Breast epithelium (tissue), 4 donors: ENCODE measurements at regions not wholly inside any gene's neighbourhood (a gene's known extent, or its start where the extent isn't known, plus 50 kb on each side); places are given as distances from the start of the nearest gene placed in this dataset.
A peak's percentile ranks its signal among the peaks of the same experiment; 100 is the strongest.
"Not testable (repeated sequence)": the region's sequence is repeated elsewhere in the genome, so short reads cannot be mapped to it uniquely, and the experiment has no call there.

Source experiments
- DNase-seq, 2 donors: peaks; one replicate each; pipeline ENCODE4 v3.0.0-alpha.2; 2019; ENCODE audit warnings: low spot score in 2 of 2
- H3K27ac ChIP-seq, 2 donors: fragments of 200-600 bp; sonication (generic) in 1 of 2; one replicate each; pipeline ENCODE4 v1.5.1; 2016 to 2019; ENCODE audit warnings: mild to moderate bottlenecking in 1 of 2
- H3K27me3 ChIP-seq, 2 donors: fragments of 200-600 bp; sonication (generic) in 1 of 2; one replicate each; pipeline versions ENCODE4 v1.5.1 to v1.6.0; 2017 to 2019; ENCODE audit warnings: control low read depth in 1 of 2, mild to moderate bottlenecking in 1 of 2
- H3K36me3 ChIP-seq: fragments of 200-600 bp; one replicate; pipeline ENCODE4 v1.5.1; 2019
- H3K4me1 ChIP-seq, 2 donors: fragments of 200-600 bp; sonication (generic); one replicate each; pipeline ENCODE4 v1.5.1; 2016 to 2019; ENCODE audit warnings: control low read depth in 1 of 2
- H3K4me3 ChIP-seq, 3 donors: fragments of 200-600 bp; sonication (generic); 1 replicate in 2 of 3; 2 replicates in 1 of 3; pipeline ENCODE4 v1.5.1; 2016 to 2019; ENCODE audit warnings: mild to moderate bottlenecking in 3 of 3, moderate library complexity in 2 of 3
- H3K9me3 ChIP-seq, 2 donors: fragments of 200-600 bp; sonication (generic) in 1 of 2; one replicate each; pipeline ENCODE4 v1.5.1; 2016 to 2019; ENCODE audit warnings: control low read depth in 1 of 2
- CTCF ChIP-seq, 3 donors: fragments of 450-650 bp; IDR thresholded peaks; one replicate each; pipeline ENCODE4 v1.5.1; 2016 to 2017; ENCODE audit warnings: antibody characterized with exemption in 3 of 3, mild to moderate bottlenecking in 3 of 3, moderate library complexity in 3 of 3
- POLR2A ChIP-seq: fragments of 450-650 bp; IDR thresholded peaks from one replicate; pipeline ENCODE4 v1.6.1; 2016; ENCODE audit warnings: antibody characterized with exemption, mild to moderate bottlenecking, moderate library complexity
- POLR2AphosphoS5 ChIP-seq, 3 donors: sonication (generic); formaldehyde crosslinking; IDR thresholded peaks; one replicate each; pipeline ENCODE4 v1.6.1; 2017; ENCODE audit warnings: antibody characterized with exemption in 3 of 3
- intact Hi-C: fragments of 100-400 bp; cut with DNase I; formaldehyde crosslinking; loops from one replicate; pipeline ENCODE4 v1.15.1; 2023; ENCODE audit warnings: low total_unique reads

DNA sequence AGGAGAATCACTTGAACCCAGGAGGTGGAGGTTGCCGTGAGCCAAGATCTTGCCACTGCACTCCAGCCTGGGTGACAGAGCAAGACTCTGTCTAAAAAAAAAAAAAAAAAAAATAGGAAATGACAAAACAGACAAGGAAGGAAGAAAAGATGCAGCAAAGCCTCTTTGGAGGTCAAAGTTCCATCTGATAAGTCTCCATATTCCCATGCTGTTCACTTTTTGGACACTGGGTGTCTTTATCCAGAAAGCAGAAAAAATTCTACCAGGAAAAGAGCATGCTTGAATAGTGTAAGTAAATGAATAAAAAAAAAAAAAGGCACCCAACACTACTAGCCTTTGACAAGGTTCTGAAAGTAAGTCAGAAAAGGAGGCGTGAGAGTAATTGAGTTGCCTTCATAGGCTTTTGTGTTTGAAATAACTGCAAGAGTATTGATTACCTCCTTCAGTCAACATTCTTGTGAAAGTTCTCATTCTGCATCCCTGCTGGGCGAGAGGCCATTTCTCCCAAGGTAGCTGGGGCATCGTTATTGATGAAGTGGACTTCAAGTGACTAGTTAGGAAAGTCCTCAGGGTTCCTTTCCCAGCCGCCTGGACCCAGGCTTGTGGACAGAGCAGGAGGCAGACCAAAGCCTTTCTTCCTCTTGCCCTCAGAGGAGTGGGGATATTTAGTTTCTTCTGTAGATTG lies 133.3 kb upstream of the KIF5B start:
- DNase-seq: no peak
- Histone ChIP-seq H3K36me3 (no peaks in the 10 kb centered on the region), H3K9me3 (no peaks in the 10 kb centered on the region), H3K4me3 (no peak overlapping the region), H3K27ac (no peak overlapping the region), H3K27me3 (no peaks in the 10 kb centered on the region), H3K4me1 (no peaks in the 10 kb centered on the region)
- peak in 1 of 3 donors; percentile 17 for TF ChIP-seq CTCF (IDR thresholded peaks at IDR 0.05)
- TF ChIP-seq POLR2AphosphoS5 (IDR thresholded peaks at IDR 0.05): no peak
- intact Hi-C loops: no loop called here

DNA sequence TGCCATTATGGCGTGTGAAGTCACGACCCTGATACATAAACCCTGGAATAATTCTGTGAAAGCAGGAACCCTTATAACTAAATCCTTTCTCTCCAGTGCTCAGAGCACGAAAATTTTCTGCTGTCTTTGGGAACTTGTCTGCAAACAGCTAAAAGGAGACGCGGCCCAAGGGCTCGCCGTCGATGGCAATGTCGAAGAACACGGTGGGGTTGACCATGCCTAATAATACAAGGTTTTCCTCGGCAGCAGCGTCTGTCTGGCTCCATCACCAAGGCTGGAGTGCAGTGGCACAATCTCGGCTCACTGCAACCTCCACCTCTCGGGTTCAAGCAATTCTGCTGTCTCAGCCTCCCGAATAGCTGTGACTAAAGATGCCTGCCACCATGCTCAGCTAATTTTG lies 132.4 kb upstream of the KIF5B start:
- H3K36me3 ChIP-seq, H3K4me3 ChIP-seq, intact Hi-C loops, H3K27me3 ChIP-seq, DNase-seq, H3K27ac ChIP-seq, H3K4me1 ChIP-seq, H3K9me3 ChIP-seq: not testable (repeated sequence)

DNA sequence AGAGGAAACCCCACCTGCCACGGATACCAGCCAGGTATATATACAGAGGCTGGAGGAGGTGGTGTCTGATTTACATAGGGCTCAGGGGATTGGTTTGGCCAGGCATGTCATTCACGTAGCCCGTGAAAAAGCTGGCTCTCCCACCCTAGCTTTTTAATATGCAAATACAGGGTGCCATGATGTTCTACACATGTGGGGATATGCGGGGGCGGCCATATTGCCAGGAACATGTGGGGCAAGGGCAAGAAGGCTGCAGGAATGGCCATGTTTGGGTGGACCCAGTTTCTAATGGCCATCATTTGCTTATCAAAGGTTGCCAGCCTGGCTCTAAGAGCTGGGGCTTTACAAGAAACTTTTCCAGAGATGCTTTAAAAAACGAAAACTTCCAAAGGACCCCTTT lies 131.5 kb upstream of the KIF5B start:
- H3K4me3 ChIP-seq: no peak overlapping the region
- H3K36me3 ChIP-seq: no peaks in the 10 kb centered on the region
- H3K4me1 ChIP-seq: no peaks in the 10 kb centered on the region
- no peaks in the 10 kb centered on the region for H3K27me3 ChIP-seq
- no peaks in the 10 kb centered on the region for H3K9me3 ChIP-seq
- no peak overlapping the region for H3K27ac ChIP-seq
- intact Hi-C loops: no loop called here
- no peak for DNase-seq
- TF ChIP-seq CTCF (IDR thresholded peaks at IDR 0.05) (no peak), POLR2A (no peak)

GRCh38 chr10:32183652-32184051 lies 127.4 kb upstream of the KIF5B start:
- intact Hi-C loops: not testable (repeated sequence)

GRCh38 chr10:32182476-32182875 lies 126.3 kb upstream of the KIF5B start:
- no peak for TF ChIP-seq POLR2A
- TF ChIP-seq CTCF (IDR thresholded peaks at IDR 0.05): no peak
- no peak for TF ChIP-seq POLR2AphosphoS5 (IDR thresholded peaks at IDR 0.05)
- Histone ChIP-seq H3K27me3 (no peaks in the 10 kb centered on the region), H3K4me1 (no peaks in the 10 kb centered on the region), H3K27ac (no peak overlapping the region), H3K9me3 (no peaks in the 10 kb centered on the region), H3K36me3 (no peaks in the 10 kb centered on the region), H3K4me3 (no peak overlapping the region)
- intact Hi-C loops: no loop called here
- no peak for DNase-seq

More at GRCh38 chr10:32183652-32184051, 127.4 kb upstream of the KIF5B start:
- not testable (repeated sequence) for DNase-seq, H3K9me3 ChIP-seq, H3K4me3 ChIP-seq, H3K27ac ChIP-seq, H3K4me1 ChIP-seq, H3K36me3 ChIP-seq, H3K27me3 ChIP-seq

DNA sequence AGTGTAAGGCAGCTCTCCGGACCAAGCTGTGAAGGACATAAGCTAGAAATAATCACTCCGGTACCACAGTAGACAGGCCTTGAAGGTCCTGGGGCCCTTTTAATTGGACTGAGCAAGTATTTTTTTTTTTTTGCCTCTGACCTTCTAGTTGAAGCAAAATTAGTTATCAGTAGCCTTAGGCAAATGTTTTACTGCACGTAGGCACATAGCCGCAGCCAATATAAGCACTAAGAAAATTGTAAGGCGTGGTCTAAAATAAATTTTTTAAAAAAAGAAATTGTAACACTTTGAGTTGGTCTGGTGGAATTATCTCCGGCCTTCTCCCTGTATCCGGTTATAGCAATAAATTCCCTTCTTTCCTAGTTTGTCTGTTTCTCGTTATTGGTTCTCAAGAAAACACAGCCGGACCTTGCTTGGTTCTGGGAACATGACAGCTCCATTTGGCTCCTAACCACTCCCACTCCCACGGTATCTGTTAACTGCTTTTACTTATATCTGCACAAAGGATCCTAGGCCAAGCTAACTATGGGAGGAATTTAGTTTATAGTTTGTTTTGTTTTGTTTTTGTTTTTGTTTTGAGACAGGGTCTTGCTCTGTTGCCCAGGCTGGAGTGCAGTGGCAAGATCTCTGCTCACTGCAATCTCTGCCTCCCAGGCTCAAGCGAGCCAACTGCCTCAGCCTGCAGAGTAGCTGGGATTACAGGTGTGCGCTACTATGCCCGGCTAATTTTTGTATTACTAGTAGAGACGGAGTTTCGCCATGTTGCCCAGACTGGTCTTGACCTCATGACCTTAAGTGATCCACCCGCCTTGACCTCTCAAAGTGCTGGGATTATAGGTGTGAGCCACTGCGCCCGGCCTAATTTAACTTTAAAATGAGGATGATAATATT lies 124.4 kb upstream of the KIF5B start:
- no peak overlapping the region for H3K4me3 ChIP-seq
- no peaks in the 10 kb centered on the region for H3K9me3 ChIP-seq
- intact Hi-C loops: no loop called here
- H3K27me3 ChIP-seq: no peaks in the 10 kb centered on the region
- TF ChIP-seq POLR2A (no peak), POLR2AphosphoS5 (IDR thresholded peaks at IDR 0.05) (no peak), CTCF (IDR thresholded peaks at IDR 0.05) (no peak)
- H3K4me1 ChIP-seq: no peaks in the 10 kb centered on the region
- H3K36me3 ChIP-seq: no peaks in the 10 kb centered on the region
- no peak for DNase-seq
- no peak overlapping the region for H3K27ac ChIP-seq
